VCaP (cell line): ENCODE measurements at regions not wholly inside any gene's neighbourhood (a gene's known extent, or its start where the extent isn't known, plus 50 kb on each side); places are given as distances from the start of the nearest gene placed in this dataset.
A peak's percentile ranks its signal among the peaks of the same experiment; 100 is the strongest.

Source experiments
- H3K27ac ChIP-seq: fragments of 450-650 bp; 2 replicates; pipeline ENCODE4 v1.5.1; 2017
- TF ChIP-seq, protein P1 (sequence below): fragments of 450-650 bp; conservative IDR thresholded peaks from 2 replicates; pipeline ENCODE4 v1.5.1; 2017; ENCODE audit warnings: mild to moderate bottlenecking, moderate library complexity

- no peak overlapping the region for H3K27ac ChIP-seq
- TF ChIP-seq, protein P1, sequence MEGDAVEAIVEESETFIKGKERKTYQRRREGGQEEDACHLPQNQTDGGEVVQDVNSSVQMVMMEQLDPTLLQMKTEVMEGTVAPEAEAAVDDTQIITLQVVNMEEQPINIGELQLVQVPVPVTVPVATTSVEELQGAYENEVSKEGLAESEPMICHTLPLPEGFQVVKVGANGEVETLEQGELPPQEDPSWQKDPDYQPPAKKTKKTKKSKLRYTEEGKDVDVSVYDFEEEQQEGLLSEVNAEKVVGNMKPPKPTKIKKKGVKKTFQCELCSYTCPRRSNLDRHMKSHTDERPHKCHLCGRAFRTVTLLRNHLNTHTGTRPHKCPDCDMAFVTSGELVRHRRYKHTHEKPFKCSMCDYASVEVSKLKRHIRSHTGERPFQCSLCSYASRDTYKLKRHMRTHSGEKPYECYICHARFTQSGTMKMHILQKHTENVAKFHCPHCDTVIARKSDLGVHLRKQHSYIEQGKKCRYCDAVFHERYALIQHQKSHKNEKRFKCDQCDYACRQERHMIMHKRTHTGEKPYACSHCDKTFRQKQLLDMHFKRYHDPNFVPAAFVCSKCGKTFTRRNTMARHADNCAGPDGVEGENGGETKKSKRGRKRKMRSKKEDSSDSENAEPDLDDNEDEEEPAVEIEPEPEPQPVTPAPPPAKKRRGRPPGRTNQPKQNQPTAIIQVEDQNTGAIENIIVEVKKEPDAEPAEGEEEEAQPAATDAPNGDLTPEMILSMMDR: no peak
Observed at GRCh38 chr17:14808425-14808824, 456.7 kb downstream of the PMP22 start.

DNA sequence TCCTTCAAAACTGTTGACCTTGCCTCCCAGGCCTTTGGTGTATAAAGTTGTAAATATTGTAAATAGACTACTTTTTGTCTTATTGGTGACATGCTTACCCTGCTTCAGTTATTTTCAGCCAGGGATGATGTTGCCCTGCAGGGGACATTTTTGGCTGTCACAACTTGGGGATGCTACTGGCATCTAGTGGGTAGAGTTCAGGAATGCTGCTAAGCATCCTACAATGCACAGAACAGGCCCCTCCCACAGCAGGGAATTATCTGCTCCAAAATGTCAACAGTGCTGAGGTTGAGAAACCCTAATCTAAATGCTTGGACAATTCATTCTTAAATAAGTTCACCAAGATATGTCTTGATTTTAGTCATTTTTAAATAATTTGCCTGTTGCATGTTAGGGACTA, 459.8 kb downstream of the PMP22 start:
- TF ChIP-seq, protein P1: no peak

DNA sequence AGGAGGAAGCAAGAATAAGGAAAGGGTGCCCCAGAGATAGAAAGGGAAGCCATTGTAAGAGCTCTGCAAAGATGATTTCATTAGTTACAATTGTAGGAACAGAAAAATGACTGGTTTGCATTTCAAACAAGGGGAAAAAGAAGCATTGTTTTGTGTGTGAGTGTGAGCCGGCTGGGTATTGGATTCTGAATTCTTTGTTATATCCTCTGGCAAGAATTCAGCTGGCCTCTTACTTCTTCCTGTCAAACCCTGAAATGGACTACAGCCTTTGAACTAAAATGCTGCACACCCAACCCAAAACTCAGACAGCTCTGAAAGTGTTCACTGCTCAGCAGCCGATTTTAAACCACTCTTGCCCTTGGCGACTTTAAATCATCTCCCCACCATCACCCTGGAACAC, 461.3 kb downstream of the PMP22 start:
- TF ChIP-seq, protein P1: no peak
- H3K27ac ChIP-seq: no peak overlapping the region

More for the DNA sequence above, 459.8 kb downstream of the PMP22 start:
- H3K27ac ChIP-seq: no peak overlapping the region

DNA sequence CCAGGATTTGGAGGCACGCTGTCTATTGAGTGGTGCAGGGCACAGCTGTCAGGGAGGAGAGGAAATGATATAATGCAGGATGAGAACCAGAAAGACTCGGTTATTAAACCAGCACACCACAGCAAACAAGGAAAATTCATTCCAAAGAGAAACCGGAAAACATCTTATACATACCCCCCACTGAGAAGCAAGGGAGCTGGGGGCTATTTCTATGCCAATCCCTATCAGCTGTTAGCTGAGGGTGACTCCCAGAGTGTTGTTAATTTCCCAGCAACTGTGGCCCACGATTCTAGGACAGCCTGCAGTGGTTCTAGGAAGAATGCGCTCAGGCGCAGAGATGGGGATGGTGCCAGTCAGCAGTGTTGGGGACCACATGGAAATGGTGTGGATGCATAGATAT, 467.3 kb downstream of the PMP22 start:
- TF ChIP-seq, protein P1: no peak
- H3K27ac ChIP-seq: peak overlapping the region; percentile 74

GRCh38 chr17:14797021-14797420, 468.1 kb downstream of the PMP22 start:
- H3K27ac ChIP-seq: peak overlapping the region; percentile 74
- TF ChIP-seq, protein P1: no peak

DNA sequence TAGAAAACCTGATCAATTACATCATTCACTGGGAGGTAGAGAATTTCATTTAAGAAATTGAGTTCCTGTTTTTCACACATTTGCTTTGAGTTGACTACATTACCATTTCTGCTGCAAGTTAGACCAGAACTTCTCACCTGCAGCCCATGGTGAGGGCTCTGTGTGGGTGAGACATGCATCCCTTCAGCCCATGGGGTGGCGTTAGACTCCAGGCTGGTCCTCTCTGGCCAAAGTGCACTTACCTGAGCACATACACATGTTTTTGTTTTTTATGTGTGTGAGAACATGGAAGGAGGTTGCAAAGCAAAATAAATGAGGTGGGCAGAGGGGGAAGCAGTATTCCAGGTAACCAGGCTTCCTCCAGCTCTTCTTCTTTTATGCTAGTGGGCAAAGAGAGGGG, 470.2 kb downstream of the PMP22 start:
- TF ChIP-seq, protein P1: no peak
- peak overlapping the region; percentile 74; the same call in 1 of the 2 replicates for H3K27ac ChIP-seq

DNA sequence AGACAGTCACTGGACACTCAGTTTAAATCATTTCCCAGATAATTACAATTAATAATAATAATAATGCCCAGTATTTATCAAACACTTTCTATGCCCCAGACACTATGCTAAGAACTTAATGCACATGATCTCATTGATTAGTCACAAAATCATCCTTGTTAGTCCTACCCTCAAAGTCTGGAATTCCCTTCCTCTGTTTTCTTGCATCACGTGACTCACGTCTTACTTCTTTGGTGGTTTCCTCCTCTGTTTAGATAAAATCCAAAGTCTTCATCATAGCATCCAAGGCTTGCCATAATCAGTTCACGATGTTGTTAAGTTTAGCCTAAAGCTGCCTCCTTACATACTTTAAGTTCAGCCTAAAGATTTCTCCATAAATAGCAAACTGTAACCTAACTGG, 471.9 kb downstream of the PMP22 start:
- TF ChIP-seq, protein P1: no peak
- peak overlapping the region; percentile 74 for H3K27ac ChIP-seq

DNA sequence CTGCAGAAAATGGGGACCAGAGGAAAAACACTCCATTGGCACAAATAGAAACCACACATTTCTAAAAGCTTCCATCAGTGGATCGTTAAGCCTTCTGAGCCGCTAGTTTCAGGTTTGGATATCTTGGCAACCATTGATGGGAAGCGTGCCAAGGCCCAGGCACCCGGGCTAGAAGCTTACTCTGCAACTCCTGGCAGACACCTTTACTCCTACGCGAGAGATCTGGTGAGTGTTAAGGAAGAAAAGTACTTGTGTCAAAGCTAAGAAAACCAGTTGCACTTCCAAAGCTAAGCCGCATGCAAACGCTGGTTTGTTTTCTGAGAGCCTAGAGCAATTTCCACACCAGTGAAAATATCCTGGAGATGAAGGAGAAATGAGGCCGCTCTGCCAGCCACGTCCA, 472.4 kb downstream of the PMP22 start:
- TF ChIP-seq, protein P1: no peak

More for the DNA sequence above, 472.4 kb downstream of the PMP22 start:
- H3K27ac ChIP-seq: peak overlapping the region; percentile 74
